ENCODE measurements at regions not wholly inside any gene's neighbourhood (a gene's known extent, or its start where the extent isn't known, plus 50 kb on each side); places are given as distances from the start of the nearest gene placed in this dataset.
A peak's percentile ranks its signal among the peaks of the same experiment; 100 is the strongest.

DNA sequence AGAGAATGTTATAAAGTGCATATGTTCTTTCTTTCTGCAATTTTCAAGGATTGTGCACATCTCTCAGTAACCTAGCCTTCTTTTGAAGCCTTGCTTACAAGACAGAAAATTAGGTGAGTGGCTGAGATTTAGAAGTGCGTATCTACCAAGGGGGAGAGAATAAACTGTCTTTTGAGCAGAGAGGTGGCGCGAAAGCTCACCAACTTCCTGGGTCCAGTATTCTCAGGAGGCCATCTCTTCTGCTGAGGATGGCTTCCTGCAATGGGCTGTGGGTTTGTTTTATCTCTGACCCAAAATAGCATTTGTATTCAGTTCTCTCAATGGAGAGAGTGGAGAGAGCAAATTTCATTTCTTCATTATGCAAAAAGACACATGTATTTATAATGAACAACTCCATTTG is 75.4 kb upstream of the RPS23 start:
- Histone ChIP-seq H3K9ac (ENCODE audit: low read length) (no peak overlapping the region), H3K27me3 (replicated peaks; ENCODE audit: insufficient read depth, low read length) (no peaks in the 10 kb centered on the region), H3K9me2 (replicated peaks; ENCODE audit: insufficient read depth, low read length) (no peaks in the 10 kb centered on the region), H3K36me3 (replicated peaks; ENCODE audit: insufficient read depth, low read length) (no peaks in the 10 kb centered on the region), H3K4me1 (ENCODE audit: low read length) (no peaks in the 10 kb centered on the region), H3F3A (ENCODE audit: insufficient read depth, low read length) (no peaks in the 10 kb centered on the region), H4K20me1 (ENCODE audit: insufficient read depth, low read length) (no peaks in the 10 kb centered on the region), H3K4me2 (ENCODE audit: low read depth, low read length) (no peak overlapping the region), H3K79me2 (ENCODE audit: low read length) (no peaks in the 10 kb centered on the region), H3K27ac (ENCODE audit: low read length) (no peak overlapping the region), H2AFZ (ENCODE audit: low read length) (no peak overlapping the region), H3K9me3 (replicated peaks; ENCODE audit: insufficient read depth, low read length) (no peaks in the 10 kb centered on the region), H3K4me3 (ENCODE audit: low read length) (no peak overlapping the region)
- no peak for TF ChIP-seq EZH2phosphoT487 (IDR thresholded peaks at IDR 0.05; ENCODE audit: low read length)
- TF ChIP-seq CTCF (IDR thresholded peaks at IDR 0.05; ENCODE audit: low read length), result no peak
- no peak for TF ChIP-seq EZH2 (optimal IDR thresholded peaks at IDR 0.05; ENCODE audit: low read depth, low read length)
- DNase-seq, result no peak

DNA sequence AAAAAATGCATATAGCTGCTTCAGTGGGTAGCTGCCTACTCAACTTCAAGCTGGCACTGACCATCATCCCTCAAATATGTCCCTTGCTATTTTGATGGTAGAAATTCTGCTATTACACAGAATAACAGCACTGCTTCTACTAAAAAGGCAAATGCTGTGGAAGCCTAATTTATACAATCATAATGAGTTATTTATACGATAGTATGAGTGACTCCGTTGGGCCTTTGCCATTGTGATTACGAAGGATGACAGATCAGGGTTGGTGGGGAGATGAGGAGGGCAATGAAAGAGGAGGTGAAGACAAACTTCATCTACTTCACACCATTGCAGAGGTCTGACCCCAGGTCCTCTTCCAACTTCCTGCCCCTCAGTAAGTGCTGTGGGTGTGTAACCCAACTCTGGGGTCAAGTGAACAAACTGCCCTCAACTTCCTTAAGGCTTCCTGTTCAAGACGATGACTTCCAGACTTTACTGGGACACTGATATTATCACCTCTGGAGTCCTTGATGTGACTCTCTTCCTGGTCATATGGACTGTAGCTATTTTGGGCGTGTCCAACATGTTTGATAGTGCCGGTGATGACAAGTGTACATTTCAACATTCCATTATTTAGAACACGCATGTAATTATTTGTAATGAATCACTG is 74.1 kb upstream of the RPS23 start:
- Histone ChIP-seq H3K27me3 (replicated peaks; ENCODE audit: insufficient read depth, low read length) (no peaks in the 10 kb centered on the region), H3K9me3 (replicated peaks; ENCODE audit: insufficient read depth, low read length) (no peaks in the 10 kb centered on the region), H2AFZ (ENCODE audit: low read length) (no peak overlapping the region), H3K4me3 (ENCODE audit: low read length) (no peak overlapping the region), H3K79me2 (ENCODE audit: low read length) (no peaks in the 10 kb centered on the region), H3K4me1 (ENCODE audit: low read length) (no peaks in the 10 kb centered on the region), H3K4me2 (ENCODE audit: low read depth, low read length) (no peak overlapping the region), H3K36me3 (replicated peaks; ENCODE audit: insufficient read depth, low read length) (no peaks in the 10 kb centered on the region), H3K9me2 (replicated peaks; ENCODE audit: insufficient read depth, low read length) (no peaks in the 10 kb centered on the region), H3K9ac (ENCODE audit: low read length) (no peak overlapping the region), H3K27ac (ENCODE audit: low read length) (no peak overlapping the region), H3F3A (ENCODE audit: insufficient read depth, low read length) (no peaks in the 10 kb centered on the region), H4K20me1 (ENCODE audit: insufficient read depth, low read length) (no peaks in the 10 kb centered on the region)
- DNase-seq, result no peak
- no peak for TF ChIP-seq CTCF (IDR thresholded peaks at IDR 0.05; ENCODE audit: low read length)
- no peak for TF ChIP-seq EZH2 (optimal IDR thresholded peaks at IDR 0.05; ENCODE audit: low read depth, low read length)
- TF ChIP-seq EZH2phosphoT487 (IDR thresholded peaks at IDR 0.05; ENCODE audit: low read length), result no peak

DNA sequence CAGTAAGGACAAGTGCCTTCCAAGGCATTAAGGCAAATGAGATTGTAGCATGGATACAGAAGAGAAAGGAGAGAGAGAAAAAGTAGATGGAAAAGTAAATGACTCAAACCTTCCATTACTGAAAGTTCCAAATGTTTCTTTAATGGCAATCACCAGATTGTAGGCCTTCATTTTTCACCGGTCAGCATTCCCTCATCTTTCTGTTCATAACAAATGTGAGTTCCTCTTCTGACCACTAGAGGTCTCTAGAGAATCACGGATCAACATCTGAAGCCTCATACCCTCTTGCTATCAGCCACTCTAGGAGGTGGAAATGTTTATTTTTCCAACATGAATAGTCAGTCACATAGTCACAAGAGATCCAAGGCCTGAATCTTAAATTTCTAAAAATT is 73.6 kb upstream of the RPS23 start:
- Histone ChIP-seq H3K27ac (ENCODE audit: low read length) (no peak overlapping the region), H3K27me3 (replicated peaks; ENCODE audit: insufficient read depth, low read length) (no peaks in the 10 kb centered on the region)

More for the DNA sequence above, 73.6 kb upstream of the RPS23 start:
- Histone ChIP-seq H3K4me2 (ENCODE audit: low read depth, low read length) (no peak overlapping the region), H3K9me2 (replicated peaks; ENCODE audit: insufficient read depth, low read length) (no peaks in the 10 kb centered on the region), H2AFZ (ENCODE audit: low read length) (0 out of 2 replicates have a peak overlapping the region, but pooled peaks have one; percentile 54), H4K20me1 (ENCODE audit: insufficient read depth, low read length) (no peaks in the 10 kb centered on the region), H3K79me2 (ENCODE audit: low read length) (no peaks in the 10 kb centered on the region), H3K9me3 (replicated peaks; ENCODE audit: insufficient read depth, low read length) (no peaks in the 10 kb centered on the region), H3F3A (ENCODE audit: insufficient read depth, low read length) (no peaks in the 10 kb centered on the region), H3K4me3 (ENCODE audit: low read length) (no peak overlapping the region), H3K36me3 (replicated peaks; ENCODE audit: insufficient read depth, low read length) (no peaks in the 10 kb centered on the region), H3K4me1 (ENCODE audit: low read length) (no peaks in the 10 kb centered on the region), H3K9ac (ENCODE audit: low read length) (no peak overlapping the region)
- DNase-seq, result peak; percentile 52
- no peak for TF ChIP-seq EZH2phosphoT487 (IDR thresholded peaks at IDR 0.05; ENCODE audit: low read length)
- no peak for TF ChIP-seq EZH2 (optimal IDR thresholded peaks at IDR 0.05; ENCODE audit: low read depth, low read length)
- peak; percentile 80 for TF ChIP-seq CTCF (IDR thresholded peaks at IDR 0.05; ENCODE audit: low read length)

Data from MM.1S (cell line).